CD4-positive, alpha-beta T cell treated with Interferon alpha-2 for 1 hour (primary cell): ENCODE measurements at regions not wholly inside any gene's neighbourhood (a gene's known extent, or its start where the extent isn't known, plus 50 kb on each side); places are given as distances from the start of the nearest gene placed in this dataset.
"Not testable (repeated sequence)": the region's sequence is repeated elsewhere in the genome, so short reads cannot be mapped to it uniquely, and the experiment has no call there.

Experiments
- DNase-seq, 2 donors: peaks; one replicate each; pipeline ENCODE4 v3.0.0-alpha.2; 2020 to 2022

DNA sequence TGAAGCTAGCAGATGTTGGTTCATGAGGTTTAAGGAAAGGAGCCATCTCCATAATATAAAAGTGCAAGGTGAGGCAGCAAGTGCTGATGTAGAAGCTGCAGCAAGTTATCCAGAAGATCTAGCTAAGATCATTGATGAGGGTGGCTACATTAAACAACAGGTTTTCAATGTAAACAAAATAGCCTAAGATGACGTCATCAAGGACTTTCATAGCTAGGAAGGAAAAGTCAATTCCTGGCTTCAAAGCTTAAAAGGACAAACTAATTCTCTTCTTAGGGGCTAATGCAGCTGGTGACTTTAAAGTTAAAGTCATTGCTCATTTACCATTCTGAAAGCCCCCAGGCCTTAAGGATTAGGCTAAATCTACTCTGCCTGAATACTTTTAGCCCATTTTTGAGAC, 141.9 kb downstream of the MID1IP1 start:
- no peak for DNase-seq

DNA sequence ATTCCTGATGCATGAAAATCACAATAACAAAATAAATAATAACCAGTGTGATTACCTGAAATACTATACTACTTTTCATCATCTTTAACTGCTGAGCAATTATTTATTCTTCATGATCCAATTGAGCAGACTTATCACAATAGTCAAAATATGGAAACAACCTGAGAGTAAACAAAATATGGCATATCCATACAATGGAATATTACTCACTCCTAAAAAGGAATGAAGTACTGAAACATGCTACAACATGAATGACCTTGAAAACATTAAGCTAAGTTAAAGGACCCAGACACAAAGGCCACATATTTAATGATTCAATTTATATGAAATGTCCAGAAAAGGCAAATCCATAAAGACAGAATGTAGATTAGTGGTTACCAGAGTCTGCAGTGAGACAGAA, 146.8 kb downstream of the MID1IP1 start:
- DNase-seq, result no peak

DNA sequence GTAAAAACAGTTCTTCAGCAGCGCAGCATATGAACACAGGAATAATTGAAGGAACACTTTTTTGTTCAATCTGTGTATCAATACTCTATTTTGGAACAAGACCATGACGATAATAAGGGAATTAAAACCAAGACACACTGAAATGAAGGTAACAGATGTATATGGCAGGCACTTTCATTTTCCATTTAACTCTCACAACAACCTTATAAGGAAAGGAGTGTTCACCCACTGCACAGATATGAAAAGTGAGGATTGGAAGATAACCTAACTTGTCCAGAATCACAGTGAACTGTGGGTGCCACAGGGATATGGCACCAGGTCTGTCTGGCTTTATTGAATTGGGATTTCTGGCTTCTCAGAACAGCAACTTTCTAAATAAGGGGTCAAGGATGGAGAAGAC, 153.3 kb downstream of the MID1IP1 start:
- no peak for DNase-seq

DNA sequence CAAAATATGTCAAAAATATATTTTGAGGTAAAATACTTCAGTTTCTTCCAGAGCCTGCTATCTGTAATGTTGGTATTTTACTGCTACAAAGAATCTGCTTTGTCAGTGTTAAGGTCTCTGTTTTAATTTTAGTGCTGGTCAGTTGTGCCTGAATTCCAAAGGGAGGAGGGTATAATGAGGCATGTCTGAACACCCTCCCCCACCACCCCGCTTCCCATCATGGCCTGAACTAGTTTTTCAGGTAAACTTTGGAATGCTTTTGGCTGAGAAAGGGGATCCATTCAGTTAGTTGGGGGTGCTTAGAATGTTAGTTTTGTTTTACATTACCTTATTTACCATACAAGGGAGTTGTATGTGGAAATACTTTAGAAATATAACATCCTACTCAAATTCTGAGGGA, 158.5 kb downstream of the MID1IP1 start:
- no peak for DNase-seq

DNA sequence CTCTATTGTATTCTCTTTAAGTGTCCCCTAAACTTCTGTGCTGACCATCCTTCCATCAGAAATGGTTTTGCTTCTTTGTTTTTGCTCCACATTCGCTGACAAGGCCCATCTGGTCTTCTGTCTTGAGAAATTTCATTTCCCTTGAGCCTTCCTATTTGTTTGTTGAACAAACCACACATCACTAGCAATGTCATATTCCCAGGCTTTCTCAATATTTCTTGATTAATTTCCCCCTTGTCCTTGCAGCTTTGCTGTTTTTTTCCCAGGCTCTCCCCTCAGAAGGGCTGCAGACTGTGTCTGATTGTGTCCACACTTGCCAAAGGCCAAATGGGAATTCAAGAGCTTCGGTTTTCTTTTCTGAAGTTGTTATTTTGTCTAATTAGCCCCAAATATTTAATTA, 158.9 kb downstream of the MID1IP1 start:
- no peak for DNase-seq

DNA sequence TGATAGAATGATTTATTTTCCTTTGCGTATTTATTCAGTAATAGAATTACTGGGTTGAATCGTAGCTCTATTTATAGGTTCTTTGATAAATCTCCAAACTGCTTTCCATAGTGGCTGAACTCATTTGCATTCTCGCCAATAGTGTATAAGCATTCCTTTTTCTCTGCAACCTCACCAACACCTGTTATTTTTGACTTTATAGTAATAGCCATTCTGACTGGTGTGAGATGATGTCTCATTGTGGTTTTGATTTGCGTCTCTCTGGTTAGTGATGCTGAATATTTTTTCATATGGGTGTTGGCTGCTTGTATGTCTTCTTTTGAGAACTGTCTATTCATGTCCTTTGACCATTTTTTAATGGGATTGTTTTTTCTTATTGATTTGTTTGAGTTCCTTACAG, 160.7 kb downstream of the MID1IP1 start:
- DNase-seq, result no peak

DNA sequence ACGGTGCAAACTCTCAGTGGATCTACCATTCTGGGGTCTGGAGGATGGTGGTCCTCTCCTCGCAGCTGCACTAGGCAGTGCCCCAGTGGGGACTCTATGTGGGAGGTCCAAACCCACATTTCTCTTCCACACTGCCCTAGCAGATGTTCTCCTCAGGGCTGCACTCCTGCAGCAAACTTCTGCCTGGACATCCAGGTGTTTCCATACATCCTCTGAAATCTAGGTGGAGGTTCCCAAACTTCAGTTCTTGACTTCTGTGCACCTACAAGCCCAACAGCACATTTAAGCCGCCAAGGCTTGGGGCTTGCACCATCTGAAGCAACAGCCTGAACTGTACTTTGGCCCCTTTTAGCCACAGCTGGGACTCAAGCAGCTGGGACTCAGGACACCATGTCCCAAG, 162.0 kb downstream of the MID1IP1 start:
- DNase-seq, result not testable (repeated sequence)

DNA sequence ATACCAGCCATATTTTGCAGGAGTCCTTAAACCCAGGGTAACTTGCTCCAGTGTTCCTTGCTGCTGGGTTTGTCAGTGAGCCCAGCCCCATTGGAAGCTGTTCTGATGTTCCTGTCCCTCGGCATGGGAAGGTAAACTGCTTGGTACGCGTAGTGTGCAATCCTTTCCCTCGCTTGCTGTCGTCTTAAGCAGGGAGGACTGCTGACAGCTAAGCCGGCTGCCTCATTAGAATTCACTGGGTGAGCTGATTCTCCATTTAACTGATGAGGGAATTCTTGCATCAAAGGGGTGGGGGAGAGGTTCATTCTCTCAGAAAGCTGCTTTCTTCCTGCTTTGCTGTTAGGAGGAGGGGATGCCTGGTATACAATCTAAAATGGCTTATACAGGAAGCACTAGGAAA, 164.6 kb downstream of the MID1IP1 start:
- no peak for DNase-seq

DNA sequence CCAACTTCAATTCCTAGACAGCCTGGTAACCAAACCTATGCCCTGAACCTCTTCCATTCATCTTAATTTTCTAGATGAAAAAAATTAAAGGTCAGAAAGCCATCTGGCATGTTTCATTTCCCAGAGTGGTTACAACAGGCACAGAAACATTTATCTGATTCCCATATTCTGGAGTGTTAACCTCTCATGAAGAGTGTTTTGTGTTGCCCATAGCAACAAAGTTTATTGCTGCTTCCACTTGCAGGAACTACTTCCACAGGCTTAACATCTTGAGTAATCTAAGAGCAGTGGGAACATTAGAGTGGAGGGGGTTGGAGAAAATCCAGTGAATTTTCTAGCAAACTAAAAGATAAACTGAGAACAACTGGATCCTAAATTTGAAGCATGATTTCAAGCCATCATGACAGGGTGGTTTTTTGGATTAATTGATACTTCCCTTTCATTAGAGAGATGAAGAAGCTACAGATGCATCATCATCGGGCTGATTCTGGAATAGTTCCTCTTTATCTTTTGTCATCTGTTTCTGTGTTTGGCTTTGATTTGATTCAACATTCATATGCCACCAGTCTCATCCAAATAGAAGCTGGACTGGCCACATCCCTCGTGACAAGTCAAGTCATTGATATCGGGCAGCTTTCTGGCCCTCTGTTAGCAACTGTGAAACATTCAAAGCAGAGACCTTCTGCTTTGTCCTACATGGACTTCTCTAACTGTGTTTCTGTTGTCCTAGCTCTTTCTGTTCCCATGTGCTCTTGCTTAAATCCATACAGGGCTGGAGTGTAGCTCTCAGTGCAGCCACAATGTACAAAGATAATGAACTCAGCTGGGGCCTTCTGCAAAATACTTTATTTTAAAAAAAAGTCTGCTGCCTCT, 167.3 kb downstream of the MID1IP1 start:
- no peak for DNase-seq

DNA sequence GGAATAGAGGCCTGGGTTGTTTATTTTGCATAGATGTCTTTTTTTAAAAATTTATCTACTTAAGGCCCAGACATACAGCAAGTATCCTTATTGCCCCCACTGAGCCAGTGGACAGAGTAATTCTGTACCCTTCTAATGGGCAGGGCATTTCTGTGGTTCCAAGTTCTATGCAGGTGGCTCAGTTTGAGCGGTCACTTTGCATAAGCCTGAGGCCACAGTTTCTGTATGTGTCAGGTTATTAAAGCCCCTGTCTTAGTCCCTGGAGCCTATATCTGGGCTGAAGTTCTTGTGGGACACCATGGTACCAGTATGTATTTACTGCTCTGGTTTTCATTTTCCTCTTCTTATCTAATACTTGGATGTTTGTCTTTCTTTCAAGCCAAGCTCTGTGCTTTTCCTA, 168.8 kb downstream of the MID1IP1 start:
- no peak for DNase-seq

DNA sequence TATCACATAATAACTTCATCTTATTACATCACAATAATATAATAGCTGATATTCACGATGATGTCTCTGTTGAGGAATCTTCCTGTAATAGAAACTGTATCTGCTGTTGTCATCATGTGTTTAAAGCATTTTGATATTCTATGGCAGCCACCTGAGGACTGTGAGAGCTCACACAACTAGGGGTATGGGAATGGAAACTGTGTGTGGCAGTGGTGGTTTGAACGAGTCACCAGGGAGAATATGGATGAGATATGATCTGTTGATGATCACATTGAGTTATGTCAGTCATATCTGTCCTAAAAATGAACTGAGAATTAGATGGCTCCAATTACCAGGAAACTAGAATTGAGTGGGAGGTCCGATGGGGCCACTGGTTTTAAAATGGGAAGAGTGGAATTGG, 169.6 kb downstream of the MID1IP1 start:
- DNase-seq, result no peak

DNA sequence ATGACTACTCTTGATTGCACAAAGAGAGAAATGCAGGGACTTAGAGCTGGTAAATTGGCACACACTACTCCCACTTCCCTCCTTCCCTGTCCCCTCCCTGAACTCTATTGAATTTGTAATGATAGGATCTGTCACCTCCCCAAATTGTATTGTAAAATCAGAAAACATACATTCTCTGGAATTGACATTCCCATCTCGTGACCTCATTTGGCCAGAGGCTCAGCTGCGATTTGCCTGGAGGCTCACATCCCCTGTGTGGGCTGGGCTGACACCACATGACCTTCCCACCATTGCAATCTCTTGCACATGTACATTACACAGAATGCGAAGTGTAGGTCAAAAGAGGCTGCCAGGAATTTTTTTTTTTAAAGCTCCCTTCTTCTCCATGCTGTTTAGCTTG, 172.1 kb downstream of the MID1IP1 start:
- DNase-seq, result no peak

DNA sequence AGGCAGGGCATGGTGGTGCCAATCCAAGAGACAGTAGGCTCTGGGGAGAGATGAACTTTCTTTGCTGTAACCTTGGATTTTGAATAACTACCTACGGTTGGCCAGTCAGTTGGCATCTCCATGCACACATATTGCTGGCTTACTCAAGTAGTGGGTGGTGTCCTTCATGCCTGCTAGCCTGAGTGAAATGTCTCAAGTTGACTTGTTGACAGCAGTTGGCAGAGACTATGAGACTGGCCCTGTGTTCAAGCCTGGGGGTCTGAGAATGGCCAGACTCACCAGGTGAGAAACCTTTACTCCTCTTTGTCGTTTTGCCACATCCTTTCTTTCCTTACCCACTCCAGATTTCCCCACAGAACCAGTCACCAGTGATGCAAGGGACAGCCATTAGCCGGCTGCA, 173.3 kb downstream of the MID1IP1 start:
- no peak for DNase-seq

DNA sequence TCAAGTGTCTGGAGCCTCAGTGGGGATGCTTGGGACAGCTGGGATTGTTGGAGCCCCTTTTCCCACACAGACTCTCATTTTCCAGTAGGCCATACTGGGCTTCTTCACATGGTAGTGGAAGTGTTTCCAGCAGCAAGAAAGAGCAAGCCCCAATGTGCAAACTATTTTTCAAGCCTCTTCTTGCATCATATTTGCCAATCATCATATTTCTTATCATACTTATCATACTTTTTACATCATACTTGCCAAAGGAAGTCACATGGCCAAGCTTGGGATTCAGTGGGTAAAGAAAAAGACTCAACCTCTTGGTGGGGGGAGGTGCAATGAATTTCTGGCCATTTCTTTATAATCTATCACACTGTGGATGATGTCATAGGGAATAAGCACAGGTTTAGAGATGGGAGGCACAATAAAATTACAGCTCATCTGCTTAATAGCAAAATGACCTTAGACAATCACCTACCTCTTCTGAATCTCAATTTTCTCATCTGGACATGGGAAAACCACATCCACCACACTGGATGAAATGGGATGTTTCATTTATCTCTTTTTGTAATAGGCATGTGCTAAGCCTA, 174.2 kb downstream of the MID1IP1 start:
- DNase-seq, result no peak

DNA sequence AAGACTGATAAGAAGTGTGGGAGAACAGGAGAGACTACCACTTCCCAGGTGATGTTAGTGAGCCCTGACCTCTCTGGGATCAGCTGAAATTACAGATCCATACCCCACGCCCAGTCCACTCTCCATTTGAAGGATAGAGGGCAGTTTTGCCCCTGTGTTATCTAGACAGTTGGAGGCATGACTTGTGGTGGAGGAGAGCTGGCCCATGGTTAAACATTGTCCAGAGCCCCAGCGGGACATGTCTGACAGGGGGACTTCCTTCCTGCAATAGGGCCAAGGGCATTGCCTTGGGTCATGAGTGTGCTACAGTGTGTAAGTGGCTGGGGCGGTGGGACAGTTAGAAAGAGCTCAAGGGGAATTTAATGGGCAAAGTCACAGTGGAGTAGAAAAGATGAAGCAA, 181.1 kb downstream of the MID1IP1 start:
- no peak for DNase-seq

DNA sequence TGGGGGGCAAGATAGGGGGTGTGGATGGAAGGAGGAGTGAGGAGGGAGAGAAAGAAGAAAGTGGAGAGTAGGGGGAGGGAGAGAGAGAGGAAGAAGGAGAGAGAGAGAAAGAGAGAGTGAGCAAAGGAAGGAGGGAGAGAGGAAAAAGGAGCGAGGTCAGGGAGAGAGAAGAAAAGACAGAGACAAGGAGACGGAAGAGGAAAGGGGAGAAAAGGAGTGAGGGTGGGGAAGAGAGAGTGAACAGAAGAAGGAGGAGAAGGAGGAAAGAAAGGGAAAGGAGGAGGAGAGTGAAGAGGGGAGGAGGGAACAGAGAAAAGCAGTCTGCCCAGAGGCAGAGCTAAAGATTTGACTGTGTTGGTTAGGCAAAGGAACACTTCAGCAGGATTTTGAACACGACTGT, 181.6 kb downstream of the MID1IP1 start:
- no peak for DNase-seq

DNA sequence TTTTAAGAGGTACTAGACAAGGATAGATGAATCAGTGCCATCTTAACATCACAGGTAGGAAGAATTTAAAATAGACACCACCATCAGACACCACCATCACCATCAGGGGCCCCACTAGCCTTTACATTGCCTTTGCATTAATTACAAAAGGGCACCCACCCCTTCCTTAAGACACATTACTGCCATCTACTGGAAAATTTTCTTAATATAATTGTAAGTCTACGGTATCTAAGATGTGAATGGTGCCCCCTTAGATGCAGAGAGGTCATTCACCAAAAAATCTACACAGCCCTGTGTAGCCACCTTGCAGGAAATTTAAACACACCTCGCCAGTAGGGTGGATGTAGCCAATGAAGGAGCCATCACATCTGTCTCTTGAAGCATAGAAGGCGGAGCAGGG, 184.1 kb downstream of the MID1IP1 start:
- peak in 1 of 2 donors; percentile 32 for DNase-seq

DNA sequence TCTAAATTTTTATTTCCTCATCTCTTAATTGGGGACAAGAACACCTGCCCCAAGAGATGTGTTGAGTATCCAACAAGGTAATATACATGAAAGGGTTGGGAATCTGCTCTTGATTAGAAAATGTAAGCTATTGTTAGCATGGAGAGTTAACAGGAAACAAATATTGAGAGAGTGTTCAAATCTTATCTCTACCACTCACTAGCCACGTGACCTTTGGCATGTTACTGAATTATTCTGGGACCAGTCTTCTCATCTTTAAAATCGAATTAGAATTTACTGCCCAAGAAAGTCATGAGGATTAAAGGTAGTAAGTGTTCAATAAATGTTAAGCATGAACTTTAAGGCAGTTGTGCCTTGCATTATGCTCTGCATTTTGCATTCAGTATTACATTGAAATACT, 184.7 kb downstream of the MID1IP1 start:
- DNase-seq, result no peak

DNA sequence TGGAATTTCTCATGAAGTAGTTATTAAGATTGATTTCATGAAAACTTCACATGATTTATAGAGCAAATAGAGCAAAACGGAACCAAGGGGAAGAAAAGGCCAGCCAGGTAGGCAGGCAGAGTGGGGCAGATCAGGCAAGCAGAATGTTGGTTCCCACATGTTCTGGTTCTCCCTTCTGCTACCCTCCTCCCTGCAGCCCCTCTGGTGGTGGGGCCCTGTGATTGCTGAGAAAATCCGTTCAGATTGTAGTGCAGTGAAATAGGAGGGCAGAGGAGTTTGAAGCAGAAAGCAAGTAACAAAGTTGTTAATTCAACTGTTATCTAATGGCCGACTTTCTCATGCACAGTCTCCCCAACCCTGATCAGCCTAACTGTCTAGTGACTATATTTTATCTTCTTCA, 185.3 kb downstream of the MID1IP1 start:
- DNase-seq, result no peak

DNA sequence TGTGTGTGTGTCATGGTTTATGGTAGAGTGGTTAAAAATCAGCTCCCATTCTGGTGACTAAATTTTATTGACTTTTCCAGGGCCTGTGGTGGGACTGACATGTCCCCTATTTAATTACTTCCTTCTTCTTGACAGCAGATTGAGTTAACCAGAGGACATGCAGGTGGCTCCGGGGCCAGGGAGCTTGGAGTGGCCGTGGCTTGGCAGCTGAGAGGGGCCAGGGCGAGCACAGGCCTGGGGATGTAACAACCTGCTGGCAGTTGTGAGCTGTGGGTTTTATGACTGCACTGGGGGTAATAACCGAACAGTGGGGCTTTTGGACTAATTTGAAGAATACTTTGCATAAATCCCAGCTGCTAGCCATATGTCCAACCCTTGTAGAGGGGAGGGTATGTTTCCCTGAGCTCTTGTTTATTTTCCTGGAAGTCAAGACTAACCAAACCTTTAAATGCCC, 186.0 kb downstream of the MID1IP1 start:
- no peak for DNase-seq

DNA sequence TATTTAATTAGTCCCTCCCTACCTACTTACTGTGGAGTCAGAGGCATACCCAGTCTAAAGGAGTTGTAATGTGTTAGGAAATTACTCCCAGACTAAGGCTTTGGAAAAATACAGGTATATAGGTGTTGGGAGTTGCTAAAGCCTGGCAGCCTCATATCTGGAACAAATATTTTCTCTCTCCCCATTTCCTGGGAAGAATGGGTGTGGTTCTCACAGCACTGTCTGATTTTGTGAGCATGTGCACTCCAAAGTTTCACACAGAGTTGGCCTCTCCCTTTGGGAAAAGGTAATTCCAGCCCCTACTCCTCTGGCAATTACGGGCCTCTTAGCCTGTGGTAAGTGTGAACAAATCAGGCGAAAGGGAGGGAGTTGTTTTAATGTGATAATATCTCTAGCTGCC, 187.0 kb downstream of the MID1IP1 start:
- DNase-seq, result no peak

DNA sequence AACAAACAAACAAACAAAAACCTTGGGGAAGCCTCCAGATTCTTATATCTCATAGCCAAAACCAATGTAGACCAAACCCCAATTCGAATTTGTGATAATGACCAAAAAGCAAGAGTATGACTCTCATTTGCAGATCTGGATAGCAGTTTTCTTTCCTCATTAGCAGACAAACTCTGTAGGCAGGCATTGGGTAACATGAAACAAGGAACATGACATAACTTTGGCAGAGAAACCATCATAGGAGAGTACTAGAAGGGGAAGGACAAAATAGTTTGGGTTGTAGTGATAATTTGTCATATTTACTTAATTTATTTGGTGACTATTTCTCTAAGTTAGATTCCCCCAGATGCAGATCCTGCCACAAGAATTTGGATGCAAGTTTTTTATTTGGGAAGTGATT, 187.8 kb downstream of the MID1IP1 start:
- no peak for DNase-seq

DNA sequence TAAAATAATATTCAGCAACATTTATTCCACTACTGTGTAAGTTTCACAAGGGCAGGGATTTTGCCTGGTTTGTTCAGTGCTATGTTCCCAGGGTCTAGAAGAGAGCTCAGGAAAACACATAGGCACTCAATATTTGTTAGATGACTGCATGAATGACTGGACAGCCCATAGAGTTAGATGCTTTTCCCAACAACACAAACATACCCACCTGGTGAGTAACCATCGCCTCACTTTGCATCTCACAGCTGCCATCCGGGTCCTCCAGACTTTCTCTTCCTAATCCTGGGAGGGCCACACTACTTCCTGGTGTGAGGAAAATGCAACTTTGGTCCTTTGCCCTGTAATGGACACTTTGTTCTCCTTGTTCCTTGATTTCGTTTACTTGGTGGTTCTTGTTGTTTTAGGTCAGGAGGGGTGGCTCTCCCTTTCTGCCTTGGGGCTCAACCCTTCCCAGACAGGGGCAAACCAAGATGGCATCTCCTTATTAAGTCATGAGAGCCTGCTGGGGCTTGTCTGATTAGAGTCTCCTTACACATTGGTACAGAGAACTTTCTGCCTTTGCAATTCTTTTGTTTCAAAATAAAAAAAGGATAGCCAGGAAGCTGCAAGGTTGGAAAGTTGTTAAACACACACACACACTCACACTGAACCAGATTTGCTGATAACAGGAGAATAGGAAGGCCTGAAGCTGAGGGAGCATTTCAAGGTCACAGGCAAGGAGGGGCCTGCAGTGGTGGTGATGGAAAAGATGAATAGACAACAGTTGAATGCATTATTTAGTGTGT, 190.6 kb downstream of the MID1IP1 start:
- DNase-seq, result no peak
